ENCODE measurements at regions not wholly inside any gene's neighbourhood (a gene's known extent, or its start where the extent isn't known, plus 50 kb on each side); places are given as distances from the start of the nearest gene placed in this dataset.

GRCh38 chr11:69931060-69931910 lies 112.1 kb upstream of the FGF3 start:
- no peak for DNase-seq (ENCODE audit: low spot score)

DNA sequence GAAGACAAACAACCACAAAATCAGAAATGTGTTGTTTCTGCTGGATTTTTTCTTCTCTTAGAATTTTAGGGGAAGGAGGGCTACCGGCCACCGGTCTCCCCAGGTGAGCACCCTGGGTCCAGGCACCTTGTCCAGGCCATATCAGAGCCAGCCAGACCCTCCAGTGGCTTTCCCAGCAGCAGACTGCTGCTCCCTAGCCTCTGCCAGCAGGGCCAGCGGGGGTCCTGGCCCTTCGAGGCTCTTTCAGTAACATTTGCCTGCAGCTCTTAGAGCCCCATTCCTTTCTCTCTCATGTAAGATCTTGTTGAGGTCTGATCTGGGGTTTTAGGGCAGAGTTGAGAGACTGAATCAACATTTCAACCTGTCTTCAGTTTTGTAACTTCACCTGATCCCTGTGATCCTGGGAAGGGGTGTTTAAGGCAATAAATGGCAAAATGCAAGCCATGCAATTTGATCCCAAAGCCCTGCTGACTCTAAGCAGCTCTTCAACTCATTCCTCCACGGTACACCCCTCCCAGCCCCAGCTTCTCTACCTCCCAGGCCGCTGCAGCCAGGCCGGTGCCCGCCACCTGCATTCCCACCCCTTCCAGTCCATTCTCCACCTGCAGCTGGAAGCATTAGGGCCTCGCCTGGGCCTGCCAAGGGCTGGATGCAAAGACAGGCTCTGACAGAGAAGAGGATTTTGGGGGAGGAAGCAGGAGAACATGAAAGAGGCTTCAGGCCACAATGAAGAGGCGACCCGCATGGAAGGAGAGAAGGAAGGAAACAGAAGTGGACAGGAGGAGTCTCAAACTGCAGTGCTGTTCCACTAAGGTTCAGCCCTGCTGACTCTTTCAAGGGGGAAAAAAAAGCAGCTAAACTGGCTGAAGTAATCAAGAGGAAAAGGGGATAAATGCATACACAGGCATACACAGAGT lies 113.0 kb upstream of the FGF3 start:
- no peak for DNase-seq (ENCODE audit: low spot score)

- DNase-seq (ENCODE audit: low spot score): no peak
Measured at GRCh38 chr11:69934861-69935494, 115.8 kb upstream of the FGF3 start.

GRCh38 chr11:69935941-69936505 lies 116.8 kb upstream of the FGF3 start:
- DNase-seq (ENCODE audit: low spot score): no peak

DNA sequence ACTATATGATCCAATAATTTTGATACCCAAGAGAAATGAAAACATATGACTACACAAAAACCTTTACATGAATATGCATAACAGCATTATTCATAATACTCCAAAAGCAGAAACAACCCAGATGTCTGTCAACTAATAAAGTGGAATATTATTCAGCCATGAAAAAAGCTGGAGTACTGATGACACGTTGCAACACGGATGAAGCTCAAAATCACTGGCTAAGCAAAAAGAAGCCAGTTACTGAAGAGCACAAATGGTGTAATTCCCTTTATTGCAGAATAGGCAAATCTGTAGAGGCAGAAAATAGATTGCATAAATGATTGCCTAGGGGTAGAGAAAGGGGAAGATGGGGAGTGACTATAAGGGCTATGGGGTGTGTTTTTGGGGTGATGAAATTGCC lies 117.6 kb upstream of the FGF3 start:
- DNase-seq (ENCODE audit: low spot score): no peak

- DNase-seq (ENCODE audit: low spot score): no peak
Measured at GRCh38 chr11:69938206-69938605, 119.0 kb upstream of the FGF3 start.

DNA sequence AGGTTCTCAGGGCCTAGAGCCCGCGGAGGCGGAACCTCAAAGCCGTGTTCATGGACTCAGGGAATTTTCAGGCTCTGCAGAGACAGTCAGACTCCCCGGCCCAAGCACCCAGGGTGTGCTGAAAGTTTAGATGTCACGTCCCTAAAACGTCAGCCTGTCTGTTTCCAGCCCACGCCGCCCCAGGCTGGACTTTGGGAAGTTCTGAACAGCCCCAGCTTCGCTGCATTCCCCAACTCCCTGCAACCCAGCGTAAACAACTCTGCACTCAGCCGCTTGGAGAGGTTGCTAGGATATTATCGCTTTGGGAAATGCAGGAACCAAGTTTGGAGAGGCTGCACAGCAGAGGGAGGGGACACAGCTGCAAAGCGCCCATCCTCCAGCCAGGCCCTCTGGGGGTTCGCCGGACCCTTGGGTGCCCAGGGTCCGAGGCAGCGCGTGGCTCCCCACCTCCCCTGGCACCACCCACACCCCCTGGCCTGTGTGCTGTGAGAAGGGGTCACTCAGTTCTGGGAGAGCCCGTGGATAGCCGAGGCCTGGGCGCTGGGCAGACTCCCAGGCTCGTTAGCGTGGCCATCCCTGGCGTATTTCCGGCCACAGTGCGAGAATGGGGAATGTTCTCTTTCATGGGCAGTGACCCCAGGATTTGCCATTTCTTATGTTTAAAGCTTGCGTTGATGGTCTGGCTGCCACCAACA lies 120.5 kb upstream of the FGF3 start:
- DNase-seq (ENCODE audit: low spot score): no peak

DNA sequence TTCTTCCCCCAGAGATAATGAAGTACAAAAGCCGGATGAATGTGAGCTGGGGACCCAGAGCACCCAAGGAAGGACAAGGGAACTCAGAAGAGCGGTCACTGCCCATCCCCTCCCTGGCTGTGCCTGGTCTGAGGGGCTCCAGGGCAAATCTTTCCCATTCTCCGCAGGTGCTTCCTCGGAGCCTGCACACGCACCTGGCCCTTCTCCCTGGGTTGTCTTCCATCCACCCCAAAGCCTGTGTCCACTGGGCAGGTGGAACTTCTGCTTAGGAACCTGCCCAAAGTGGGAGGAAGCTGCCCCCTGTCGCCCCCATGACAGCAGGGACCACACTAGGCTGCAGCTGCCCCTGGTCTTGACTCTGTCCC lies 121.0 kb upstream of the FGF3 start:
- DNase-seq (ENCODE audit: low spot score): no peak

- no peak for DNase-seq (ENCODE audit: low spot score)
Measured at GRCh38 chr11:69941546-69942332, 122.5 kb upstream of the FGF3 start.

DNA sequence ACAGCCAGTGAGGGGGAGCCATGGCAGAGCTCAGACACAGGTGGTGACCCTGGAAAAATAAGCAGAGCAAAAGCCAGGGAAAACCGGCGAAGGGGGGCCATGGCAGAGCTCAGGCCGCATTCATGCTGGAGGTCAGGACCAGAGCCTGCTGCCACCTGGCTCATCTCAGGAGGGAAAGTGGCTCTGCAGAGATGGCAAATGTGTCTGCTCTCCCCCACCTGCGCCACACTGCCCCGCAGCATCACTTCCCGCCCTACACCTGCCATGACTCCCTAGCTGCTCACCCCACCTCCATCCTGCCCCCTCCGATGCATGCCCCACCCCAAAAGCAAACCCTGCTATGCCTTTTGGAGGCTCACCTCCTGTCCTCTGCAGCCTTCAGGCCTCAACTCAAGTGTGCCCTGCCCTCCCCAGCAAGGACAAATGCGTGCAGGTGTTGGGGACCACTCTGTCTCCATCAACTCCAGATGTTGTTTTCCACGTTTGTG lies 123.2 kb upstream of the FGF3 start:
- DNase-seq (ENCODE audit: low spot score): no peak

GRCh38 chr11:69943066-69943465 lies 123.8 kb upstream of the FGF3 start:
- no peak for DNase-seq (ENCODE audit: low spot score)

DNA sequence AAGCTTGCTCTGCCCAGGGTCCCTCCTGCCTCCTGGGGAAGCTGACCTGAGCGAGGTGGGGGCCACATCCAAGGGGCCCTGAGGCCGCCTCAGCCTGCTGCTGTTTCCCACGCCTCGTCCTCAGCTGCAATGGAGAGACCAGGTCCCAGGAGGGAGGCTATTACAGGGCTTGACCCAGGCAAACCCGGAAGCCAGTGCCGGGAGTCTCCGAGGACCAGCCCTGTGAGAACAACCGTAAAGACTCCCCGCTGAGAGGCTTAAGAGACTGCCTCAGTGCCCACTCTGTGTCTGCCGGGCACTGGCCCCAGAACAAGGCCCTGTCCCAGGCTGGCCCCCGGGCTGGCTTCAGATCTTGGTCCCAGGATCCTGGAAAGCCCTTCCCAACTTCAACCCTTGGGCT lies 124.3 kb upstream of the FGF3 start:
- DNase-seq (ENCODE audit: low spot score): no peak

GRCh38 chr11:69944146-69944795 lies 125.1 kb upstream of the FGF3 start:
- DNase-seq (ENCODE audit: low spot score): no peak

DNA sequence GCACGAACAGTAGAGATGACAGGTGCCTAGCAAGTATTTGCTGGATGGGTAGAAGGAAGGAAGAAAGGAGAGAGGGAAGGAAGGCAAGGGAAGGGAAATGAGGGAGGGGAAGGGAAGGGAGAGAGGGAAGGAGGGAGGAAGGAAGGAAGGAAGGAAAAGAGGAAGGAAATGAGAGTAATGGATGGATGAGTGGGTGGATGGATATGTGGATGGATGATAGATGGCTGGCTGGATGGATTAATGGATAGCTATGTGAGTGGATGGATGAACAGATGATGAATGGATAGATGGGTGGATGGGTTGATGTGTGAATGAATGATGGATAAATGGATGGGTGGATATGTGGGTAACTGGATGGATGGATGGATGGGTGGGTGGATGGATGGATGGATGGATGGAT lies 125.9 kb upstream of the FGF3 start:
- no peak for DNase-seq (ENCODE audit: low spot score)

DNA sequence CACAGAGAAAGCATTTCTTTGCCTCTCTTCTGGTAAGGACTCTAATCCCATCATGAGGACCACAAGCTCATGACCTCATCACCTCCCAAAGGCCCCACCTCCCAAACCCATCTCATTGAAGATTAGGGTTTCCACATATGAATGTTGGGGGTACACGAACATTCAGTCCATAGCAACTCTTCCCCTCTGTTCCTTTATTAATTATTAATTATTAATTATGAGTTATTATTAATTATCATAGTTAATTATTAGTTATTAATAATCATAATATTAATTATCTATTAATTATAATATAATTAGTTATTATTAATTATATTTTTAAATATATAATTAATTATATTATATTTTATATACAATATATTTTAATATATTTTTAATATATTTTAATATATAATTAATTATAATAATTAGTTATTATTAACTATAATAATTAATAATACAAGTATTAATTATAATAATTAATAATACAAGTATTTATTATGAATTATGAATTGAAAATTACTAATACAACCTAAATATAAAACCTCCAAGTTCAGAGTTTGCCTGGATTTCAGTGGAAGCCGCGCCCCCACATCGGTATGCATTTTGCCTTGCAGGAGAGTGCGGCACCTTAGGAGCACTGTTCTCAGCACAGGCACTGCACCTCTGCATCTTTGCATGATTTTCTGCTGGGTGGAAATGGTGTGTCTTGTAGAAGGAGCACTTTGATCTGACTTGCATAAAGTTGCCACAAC lies 128.0 kb upstream of the FGF3 start:
- DNase-seq (ENCODE audit: low spot score): no peak

- DNase-seq (ENCODE audit: low spot score): no peak
Measured at GRCh38 chr11:69947793-69948255, 128.6 kb upstream of the FGF3 start.

DNA sequence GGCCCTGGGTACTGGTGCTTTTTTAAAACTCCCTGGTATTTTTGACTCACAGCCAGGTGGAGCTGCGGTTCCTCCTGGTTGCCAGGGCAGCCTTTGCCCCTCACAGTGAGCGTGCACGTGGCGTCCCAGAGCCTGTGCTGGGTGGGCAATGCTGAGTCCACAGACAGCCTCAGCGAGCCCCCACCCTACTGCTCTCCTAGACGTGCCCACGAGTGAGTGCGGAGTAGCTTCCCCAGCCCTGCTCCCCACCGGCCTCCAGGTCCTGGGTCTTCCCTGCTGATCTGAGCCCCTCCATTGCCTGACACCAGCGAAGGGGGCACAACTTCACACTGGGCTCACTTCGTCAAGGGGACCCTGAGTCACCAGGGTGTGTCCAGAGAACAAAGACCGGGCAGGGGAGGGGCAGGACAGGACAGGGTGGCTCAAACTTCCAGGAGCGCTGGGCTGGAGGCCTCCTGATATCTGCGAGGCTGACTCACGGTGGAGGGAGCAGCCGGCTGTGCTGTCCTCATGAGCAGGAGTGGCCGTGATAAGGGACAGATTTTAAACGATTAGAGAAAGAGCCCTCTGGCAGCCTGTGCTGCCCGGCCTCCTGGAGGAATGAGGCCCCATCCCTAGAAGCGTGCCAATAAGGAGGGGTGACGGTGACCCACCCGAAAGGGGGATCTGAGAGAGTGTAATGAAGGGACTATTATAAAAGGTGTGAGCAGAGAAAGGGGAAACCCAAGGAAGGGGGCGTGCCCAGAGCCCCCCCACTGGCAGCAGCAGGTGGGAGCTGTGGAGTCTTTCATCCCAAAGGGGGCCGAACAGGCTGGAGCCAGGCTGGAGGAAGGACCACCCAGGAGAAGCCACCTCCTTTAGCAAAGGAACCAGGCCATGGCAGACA lies 129.3 kb upstream of the FGF3 start:
- peak; percentile 67 for DNase-seq (ENCODE audit: low spot score)

DNA sequence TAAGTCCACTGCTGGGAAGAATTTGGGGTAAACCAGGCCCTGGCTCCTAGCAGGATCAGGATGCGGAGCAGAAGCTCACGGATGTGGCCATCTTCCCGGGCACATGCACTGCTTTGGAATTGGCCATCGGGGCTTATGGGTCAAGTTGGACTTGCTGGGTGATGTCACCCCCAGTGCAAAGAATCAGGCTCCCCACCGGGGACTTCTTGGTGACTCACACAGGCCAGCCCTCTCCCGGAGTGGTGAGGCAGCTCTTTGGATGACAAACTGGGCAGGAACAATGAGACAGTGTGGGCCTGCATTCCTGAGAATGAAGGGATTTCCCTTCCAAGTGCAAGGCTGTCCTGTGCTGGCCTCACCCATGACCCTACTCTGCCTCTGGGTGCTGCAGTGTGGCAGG lies 128.8 kb upstream of the ANO1 start:
- DNase-seq (ENCODE audit: low spot score): peak; percentile 71
